T-helper 2 cell treated with Interferon-gamma antibody and Interleukin-4, amounts not matched to agents 100 ng/mL and 5 ng/mL, for 36 hours (primary cell): ENCODE measurements at regions not wholly inside any gene's neighbourhood (a gene's known extent, or its start where the extent isn't known, plus 50 kb on each side); places are given as distances from the start of the nearest gene placed in this dataset.
"Not testable (repeated sequence)": the region's sequence is repeated elsewhere in the genome, so short reads cannot be mapped to it uniquely, and the experiment has no call there.

Experiments used
- intact Hi-C: fragments of 100-400 bp; cut with micrococcal nuclease; formaldehyde crosslinking; loops from one replicate; pipeline ENCODE4 v1.15.1; 2023

GRCh38 chr1:195763146-195763906 lies 844.9 kb downstream of the KCNT2 start:
- intact Hi-C loops: no loop called here

- intact Hi-C loops: no loop called here
These were observed 847.1 kb downstream of the KCNT2 start for GRCh38 chr1:195761104-195761503.

GRCh38 chr1:195756109-195756508 lies 852.1 kb downstream of the KCNT2 start:
- intact Hi-C loops: no loop called here

GRCh38 chr1:195754874-195755273 lies 853.4 kb downstream of the KCNT2 start:
- intact Hi-C loops: no loop called here

- intact Hi-C loops: no loop called here
These were observed 853.9 kb downstream of the KCNT2 start for GRCh38 chr1:195754303-195754702.

GRCh38 chr1:195748969-195749368 lies 859.3 kb downstream of the KCNT2 start:
- intact Hi-C loops: no loop called here

- intact Hi-C loops: no loop called here
These were observed 862.8 kb downstream of the KCNT2 start for GRCh38 chr1:195745189-195746010.

GRCh38 chr1:195744256-195744655 lies 864.0 kb downstream of the KCNT2 start:
- intact Hi-C loops: no loop called here

GRCh38 chr1:195740862-195741261 lies 867.4 kb downstream of the KCNT2 start:
- intact Hi-C loops: no loop called here

GRCh38 chr1:195738966-195739650 lies 869.1 kb downstream of the KCNT2 start:
- intact Hi-C loops: no loop called here

GRCh38 chr1:195735140-195735539 lies 873.1 kb downstream of the KCNT2 start:
- intact Hi-C loops: no loop called here

GRCh38 chr1:195733826-195734225 lies 874.4 kb downstream of the KCNT2 start:
- intact Hi-C loops: no loop called here

- intact Hi-C loops: no loop called here
These were observed 874.8 kb downstream of the KCNT2 start for GRCh38 chr1:195733408-195733807.

GRCh38 chr1:195731385-195731784 lies 876.9 kb downstream of the KCNT2 start:
- intact Hi-C loops: no loop called here

GRCh38 chr1:195723796-195724194 lies 884.4 kb downstream of the KCNT2 start:
- intact Hi-C loops: no loop called here

GRCh38 chr1:195722852-195723795 lies 885.1 kb downstream of the KCNT2 start:
- intact Hi-C loops: not testable (repeated sequence)

GRCh38 chr1:195722146-195722545 lies 886.1 kb downstream of the KCNT2 start:
- intact Hi-C loops: not testable (repeated sequence)

GRCh38 chr1:195721210-195721971 lies 886.8 kb downstream of the KCNT2 start:
- intact Hi-C loops: no loop called here

GRCh38 chr1:195717651-195718050 lies 890.6 kb downstream of the KCNT2 start:
- intact Hi-C loops: no loop called here

- intact Hi-C loops: no loop called here
These were observed 892.6 kb downstream of the KCNT2 start for GRCh38 chr1:195715652-195716051.
